GM21717 (cell line): ENCODE measurements at regions not wholly inside any gene's neighbourhood (a gene's known extent, or its start where the extent isn't known, plus 50 kb on each side); places are given as distances from the start of the nearest gene placed in this dataset.

ENCODE experiments used
- ATAC-seq: cut with Tn5 transposase; IDR thresholded peaks from one replicate; pipeline ENCODE4 v1.9.1; 2021; ENCODE audit warnings: mild to moderate bottlenecking, moderate library complexity; ENCODE audit not compliant: unreplicated experiment

- no peak for ATAC-seq
Observed at GRCh38 chr11:43545610-43546009, 134.9 kb upstream of the HSD17B12 start.

- no peak for ATAC-seq
Observed at GRCh38 chr11:43546561-43547429, 133.7 kb upstream of the HSD17B12 start.

- no peak for ATAC-seq
Observed at GRCh38 chr11:43547430-43547831, 133.1 kb upstream of the HSD17B12 start.

GRCh38 chr11:43547889-43548381 is 132.6 kb upstream of the HSD17B12 start:
- ATAC-seq: no peak

GRCh38 chr11:43548916-43549315 is 131.6 kb upstream of the HSD17B12 start:
- ATAC-seq: no peak

- no peak for ATAC-seq
Observed at GRCh38 chr11:43549624-43550023, 130.9 kb upstream of the HSD17B12 start.

- ATAC-seq: no peak
Observed at GRCh38 chr11:43550714-43551113, 129.8 kb upstream of the HSD17B12 start.

GRCh38 chr11:43554148-43554473 is 126.4 kb upstream of the HSD17B12 start:
- no peak for ATAC-seq

- no peak for ATAC-seq
Observed at GRCh38 chr11:43555186-43555585, 125.4 kb upstream of the HSD17B12 start.

GRCh38 chr11:43555816-43556611 is 124.5 kb upstream of the HSD17B12 start:
- no peak for ATAC-seq

GRCh38 chr11:43556612-43557375 is 123.7 kb upstream of the HSD17B12 start:
- ATAC-seq: no peak

- ATAC-seq: no peak
Observed at GRCh38 chr11:43557553-43558110, 122.9 kb upstream of the HSD17B12 start.

- no peak for ATAC-seq
Observed at GRCh38 chr11:43558146-43558545, 122.4 kb upstream of the HSD17B12 start.

GRCh38 chr11:43558556-43559127 is 121.9 kb upstream of the HSD17B12 start:
- no peak for ATAC-seq

- ATAC-seq: no peak
Observed at GRCh38 chr11:43561832-43562231, 118.7 kb upstream of the HSD17B12 start.

- no peak for ATAC-seq
Observed at GRCh38 chr11:43567396-43567975, 113.1 kb upstream of the HSD17B12 start.

GRCh38 chr11:43573233-43573632 is 107.3 kb upstream of the HSD17B12 start:
- ATAC-seq: no peak

- ATAC-seq: no peak
Observed at GRCh38 chr11:43573873-43574272, 106.7 kb upstream of the HSD17B12 start.

GRCh38 chr11:43574411-43574810 is 106.1 kb upstream of the HSD17B12 start:
- no peak for ATAC-seq
